ENCODE measurements at regions not wholly inside any gene's neighbourhood (a gene's known extent, or its start where the extent isn't known, plus 50 kb on each side); places are given as distances from the start of the nearest gene placed in this dataset.
A peak's percentile ranks its signal among the peaks of the same experiment; 100 is the strongest.

DNA sequence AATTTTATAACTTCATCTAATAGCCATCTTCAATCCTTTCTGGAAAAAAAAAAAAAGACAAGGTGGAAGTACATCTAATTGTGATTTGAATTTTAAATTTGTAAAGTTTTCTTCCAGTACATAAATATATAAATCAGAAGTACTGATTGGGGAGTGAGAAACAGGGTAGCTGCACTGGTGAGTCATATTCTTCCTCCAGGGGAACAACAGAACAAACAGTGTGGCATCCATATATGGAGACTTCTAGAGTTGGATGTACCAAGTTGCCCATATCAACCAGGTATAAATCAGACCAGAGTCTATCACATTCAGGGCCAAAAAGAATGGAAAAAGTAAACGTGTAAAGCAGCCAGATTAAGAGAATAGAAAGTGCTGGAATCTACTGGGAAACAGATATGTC is 66.0 kb upstream of the NRIP1 start:
- DNase-seq (peak; percentile 21), ATAC-seq (peak; percentile 55; the same call in 1 of the 2 replicates)
- no peak overlapping the region for H2AFZ ChIP-seq (ENCODE audit: low read length)
- H3K27ac ChIP-seq (ENCODE audit: low read length): no peak overlapping the region
- peaks cover 7% of the 10 kb centered on the region for H3K4me1 ChIP-seq (ENCODE audit: insufficient read depth, low read length)
- CTCF ChIA-PET: no interaction called here
- H3K9me2 ChIP-seq (replicated peaks; ENCODE audit: low read length): 0 out of 2 replicates have a peak, but pooled peaks cover 3% of the 10 kb centered on the region
- no peaks in the 10 kb centered on the region for H3F3A ChIP-seq (ENCODE audit: low read length, unreplicated experiment)
- no peak overlapping the region for H3K4me2 ChIP-seq (ENCODE audit: low read length)
- no peaks in the 10 kb centered on the region for H4K20me1 ChIP-seq (ENCODE audit: low read length)
- no peak overlapping the region for H3K4me3 ChIP-seq (ENCODE audit: low read length)
- no peaks in the 10 kb centered on the region for H3K36me3 ChIP-seq (ENCODE audit: low read depth, low read length)
- POLR2A ChIA-PET (ENCODE audit: unreplicated experiment): no interaction called here
- BruUV-seq (replicated peaks): no TSS peak
- H3K27me3 ChIP-seq (ENCODE audit: low read length): no peaks in the 10 kb centered on the region
- no peaks in the 10 kb centered on the region for H3K9me3 ChIP-seq (ENCODE audit: low read length)
- TF ChIP-seq, protein P1, sequence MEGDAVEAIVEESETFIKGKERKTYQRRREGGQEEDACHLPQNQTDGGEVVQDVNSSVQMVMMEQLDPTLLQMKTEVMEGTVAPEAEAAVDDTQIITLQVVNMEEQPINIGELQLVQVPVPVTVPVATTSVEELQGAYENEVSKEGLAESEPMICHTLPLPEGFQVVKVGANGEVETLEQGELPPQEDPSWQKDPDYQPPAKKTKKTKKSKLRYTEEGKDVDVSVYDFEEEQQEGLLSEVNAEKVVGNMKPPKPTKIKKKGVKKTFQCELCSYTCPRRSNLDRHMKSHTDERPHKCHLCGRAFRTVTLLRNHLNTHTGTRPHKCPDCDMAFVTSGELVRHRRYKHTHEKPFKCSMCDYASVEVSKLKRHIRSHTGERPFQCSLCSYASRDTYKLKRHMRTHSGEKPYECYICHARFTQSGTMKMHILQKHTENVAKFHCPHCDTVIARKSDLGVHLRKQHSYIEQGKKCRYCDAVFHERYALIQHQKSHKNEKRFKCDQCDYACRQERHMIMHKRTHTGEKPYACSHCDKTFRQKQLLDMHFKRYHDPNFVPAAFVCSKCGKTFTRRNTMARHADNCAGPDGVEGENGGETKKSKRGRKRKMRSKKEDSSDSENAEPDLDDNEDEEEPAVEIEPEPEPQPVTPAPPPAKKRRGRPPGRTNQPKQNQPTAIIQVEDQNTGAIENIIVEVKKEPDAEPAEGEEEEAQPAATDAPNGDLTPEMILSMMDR (conservative IDR thresholded peaks at IDR 0.05; ENCODE audit: low read depth, low read length): no peak
- TF ChIP-seq EZH2 (IDR thresholded peaks at IDR 0.05; ENCODE audit: low read length, unreplicated experiment) (no peak), EZH2phosphoT487 (IDR thresholded peaks at IDR 0.05; ENCODE audit: borderline replicate concordance, low read length) (no peak)
- intact Hi-C loops (cut with micrococcal nuclease): no loop called here
- H3K9ac ChIP-seq (ENCODE audit: low read length): no peak overlapping the region
- H3K79me2 ChIP-seq (ENCODE audit: low read length): no peaks in the 10 kb centered on the region

DNA sequence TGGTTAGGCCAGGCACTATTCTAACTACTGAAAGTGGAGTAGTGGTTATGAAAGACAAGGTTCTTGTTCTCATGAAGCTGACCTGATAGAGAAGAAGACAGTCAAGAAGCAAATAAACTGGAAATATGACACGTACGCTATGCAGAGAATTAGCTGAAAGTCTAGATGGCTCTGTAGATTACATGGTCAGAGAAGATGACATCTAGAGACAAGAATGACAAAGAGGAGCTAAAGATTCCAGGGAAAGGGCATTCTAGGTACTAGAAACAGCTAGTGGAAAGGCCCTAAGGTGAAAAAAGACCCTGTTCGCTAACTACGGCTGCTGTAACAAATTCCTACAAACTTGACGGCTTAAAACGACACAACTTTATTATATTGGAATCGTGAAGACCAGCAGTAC is 68.0 kb upstream of the NRIP1 start:
- H3K79me2 ChIP-seq (ENCODE audit: low read length): no peaks in the 10 kb centered on the region
- BruUV-seq (replicated peaks): no TSS peak
- ATAC-seq: no peak
- TF ChIP-seq EZH2 (IDR thresholded peaks at IDR 0.05; ENCODE audit: low read length, unreplicated experiment): no peak
- no peak for TF ChIP-seq EZH2phosphoT487 (IDR thresholded peaks at IDR 0.05; ENCODE audit: borderline replicate concordance, low read length)
- TF ChIP-seq, protein P1 (conservative IDR thresholded peaks at IDR 0.05; ENCODE audit: low read depth, low read length): no peak
- H3K9me2 ChIP-seq (replicated peaks; ENCODE audit: low read length): 0 out of 2 replicates have a peak, but pooled peaks cover 3% of the 10 kb centered on the region
- no peaks in the 10 kb centered on the region for H3F3A ChIP-seq (ENCODE audit: low read length, unreplicated experiment)
- ChIA-PET POLR2A (ENCODE audit: unreplicated experiment) (no interaction called here), CTCF (no interaction called here)
- no peaks in the 10 kb centered on the region for H3K36me3 ChIP-seq (ENCODE audit: low read depth, low read length)
- no peak overlapping the region for H3K27ac ChIP-seq (ENCODE audit: low read length)
- no peaks in the 10 kb centered on the region for H4K20me1 ChIP-seq (ENCODE audit: low read length)
- no peaks in the 10 kb centered on the region for H3K27me3 ChIP-seq (ENCODE audit: low read length)
- no peak overlapping the region for H3K4me2 ChIP-seq (ENCODE audit: low read length)
- H3K4me1 ChIP-seq (ENCODE audit: insufficient read depth, low read length): peaks cover 7% of the 10 kb centered on the region
- H3K9ac ChIP-seq (ENCODE audit: low read length): no peak overlapping the region
- intact Hi-C loops (cut with micrococcal nuclease): no loop called here
- no peak overlapping the region for H2AFZ ChIP-seq (ENCODE audit: low read length)
- DNase-seq: no peak
- no peaks in the 10 kb centered on the region for H3K9me3 ChIP-seq (ENCODE audit: low read length)
- no peak overlapping the region for H3K4me3 ChIP-seq (ENCODE audit: low read length)

DNA sequence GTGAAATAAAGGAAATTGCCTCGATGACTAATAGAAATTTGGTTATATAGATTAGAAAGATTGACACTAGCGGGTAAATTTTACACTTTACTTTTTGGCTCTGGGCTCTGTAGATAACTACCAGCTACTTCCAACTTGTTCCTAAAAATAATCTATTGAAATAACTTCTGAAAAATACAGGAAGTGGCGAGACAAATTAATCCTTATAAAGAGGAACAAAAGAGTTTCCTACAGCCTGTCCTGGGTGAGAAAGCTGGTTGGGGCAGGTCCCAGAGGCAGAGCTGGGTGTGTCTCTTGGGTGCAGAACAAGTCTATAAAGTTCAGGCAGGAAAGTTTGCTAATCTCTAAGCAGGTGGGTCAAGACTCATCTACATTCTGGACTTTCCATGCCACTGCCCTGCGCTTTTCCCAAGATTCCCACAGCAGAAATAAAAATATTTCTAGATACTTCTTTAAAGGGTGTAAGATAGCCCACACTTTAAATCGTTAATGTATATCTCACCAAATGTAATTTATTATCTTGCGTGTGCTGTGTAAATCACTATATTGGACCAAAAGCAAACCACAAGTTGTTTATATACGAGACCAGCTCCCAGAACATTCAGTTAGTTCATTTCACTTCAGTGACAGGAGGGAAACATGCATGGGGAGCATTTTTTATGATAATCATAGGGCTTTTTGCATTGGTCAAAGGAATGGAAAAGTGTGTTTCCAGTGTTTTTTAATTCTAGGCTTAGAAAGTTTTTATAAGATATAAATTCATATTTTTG is 70.1 kb upstream of the NRIP1 start:
- Histone ChIP-seq H3K27me3 (ENCODE audit: low read length) (no peaks in the 10 kb centered on the region), H4K20me1 (ENCODE audit: low read length) (no peaks in the 10 kb centered on the region), H3K4me1 (ENCODE audit: insufficient read depth, low read length) (peaks cover 7% of the 10 kb centered on the region), H3K79me2 (ENCODE audit: low read length) (no peaks in the 10 kb centered on the region), H3K9ac (ENCODE audit: low read length) (no peak overlapping the region), H3K36me3 (ENCODE audit: low read depth, low read length) (no peaks in the 10 kb centered on the region), H3F3A (ENCODE audit: low read length, unreplicated experiment) (no peaks in the 10 kb centered on the region), H3K9me2 (replicated peaks; ENCODE audit: low read length) (0 out of 2 replicates have a peak, but pooled peaks cover 3% of the 10 kb centered on the region), H3K4me2 (ENCODE audit: low read length) (no peak overlapping the region), H3K9me3 (ENCODE audit: low read length) (no peaks in the 10 kb centered on the region), H3K4me3 (ENCODE audit: low read length) (no peak overlapping the region), H3K27ac (ENCODE audit: low read length) (no peak overlapping the region), H2AFZ (ENCODE audit: low read length) (no peak overlapping the region)
- no TSS peak for BruUV-seq (replicated peaks)
- ATAC-seq: peak; percentile 35; the same call in 1 of the 2 replicates
- CTCF ChIA-PET: no interaction called here
- POLR2A ChIA-PET (ENCODE audit: unreplicated experiment): interaction anchor here (0.7 kb wide), 1 partner anchor 13 kb away, joined by 4 read pairs; no protein-coding TSS in a partner anchor
- intact Hi-C loops (cut with micrococcal nuclease): no loop called here
- TF ChIP-seq EZH2 (IDR thresholded peaks at IDR 0.05; ENCODE audit: low read length, unreplicated experiment) (no peak), EZH2phosphoT487 (IDR thresholded peaks at IDR 0.05; ENCODE audit: borderline replicate concordance, low read length) (no peak)
- TF ChIP-seq, protein P1 (conservative IDR thresholded peaks at IDR 0.05; ENCODE audit: low read depth, low read length): no peak
- no peak for DNase-seq

All from PC-3 (cell line).